Suprapubic skin (tissue), 3 donors: ENCODE measurements at regions not wholly inside any gene's neighbourhood (a gene's known extent, or its start where the extent isn't known, plus 50 kb on each side); places are given as distances from the start of the nearest gene placed in this dataset.

Source experiments
- CTCF ChIP-seq, 2 donors: fragments of 200-600 bp in 1 of 2; fragments of 450-650 bp in 1 of 2; sonication (generic) in 1 of 2; IDR thresholded peaks; one replicate each; pipeline ENCODE4 v1.5.1; 2016 to 2019; ENCODE audit warnings: antibody characterized with exemption in 2 of 2, mild to moderate bottlenecking in 1 of 2, moderate library complexity in 1 of 2
- EP300 ChIP-seq: sonication (generic); formaldehyde crosslinking; IDR thresholded peaks from one replicate; pipeline ENCODE4 v1.6.1; 2017; ENCODE audit warnings: antibody characterized with exemption
- POLR2A ChIP-seq, 2 donors: fragments of 450-650 bp; IDR thresholded peaks; one replicate each; pipeline ENCODE4 v1.6.1; 2017; ENCODE audit warnings: antibody characterized with exemption in 2 of 2, mild to moderate bottlenecking in 2 of 2, moderate library complexity in 2 of 2

DNA sequence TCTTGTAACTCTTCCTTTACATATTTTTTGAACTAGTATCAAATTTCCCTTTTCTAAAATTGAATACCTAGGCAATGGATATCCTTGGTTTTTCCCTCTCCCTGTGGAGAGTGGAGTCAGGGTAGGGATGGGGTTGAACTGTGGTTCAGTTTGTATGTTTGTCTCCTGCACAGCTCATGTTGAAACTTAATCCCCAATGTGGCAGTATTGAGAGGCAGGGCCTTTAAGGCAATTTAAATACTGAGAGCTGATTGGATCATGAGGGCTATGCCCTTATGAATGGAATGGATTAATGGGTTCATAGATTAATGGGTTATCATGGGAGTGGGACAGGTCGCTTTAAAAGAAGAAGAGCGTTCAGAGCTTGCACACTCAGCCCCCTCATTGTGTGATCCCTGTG is 127.2 kb upstream of the RGS6 start:
- no peak for TF ChIP-seq POLR2A (IDR thresholded peaks at IDR 0.05)
- no peak for TF ChIP-seq CTCF (IDR thresholded peaks at IDR 0.05)
- no peak for TF ChIP-seq EP300
